Activated gamma-delta T cell treated with anti-CD3 and anti-CD28 coated beads, Interleukin-2, amount 50 U/mL, for 16 hours (primary cell): ENCODE measurements at regions not wholly inside any gene's neighbourhood (a gene's known extent, or its start where the extent isn't known, plus 50 kb on each side); places are given as distances from the start of the nearest gene placed in this dataset.

Experiments
- DNase-seq: peaks from one replicate; pipeline ENCODE4 v3.0.0-alpha.2; 2020; ENCODE audit warnings: low read depth

- DNase-seq: no peak
These were observed 282.5 kb upstream of the STT3B start for GRCh38 chr3:31250116-31250777.

GRCh38 chr3:31251083-31251482, 281.6 kb upstream of the STT3B start:
- DNase-seq: no peak

- no peak for DNase-seq
These were observed 280.2 kb upstream of the STT3B start for GRCh38 chr3:31252216-31253185.

DNA sequence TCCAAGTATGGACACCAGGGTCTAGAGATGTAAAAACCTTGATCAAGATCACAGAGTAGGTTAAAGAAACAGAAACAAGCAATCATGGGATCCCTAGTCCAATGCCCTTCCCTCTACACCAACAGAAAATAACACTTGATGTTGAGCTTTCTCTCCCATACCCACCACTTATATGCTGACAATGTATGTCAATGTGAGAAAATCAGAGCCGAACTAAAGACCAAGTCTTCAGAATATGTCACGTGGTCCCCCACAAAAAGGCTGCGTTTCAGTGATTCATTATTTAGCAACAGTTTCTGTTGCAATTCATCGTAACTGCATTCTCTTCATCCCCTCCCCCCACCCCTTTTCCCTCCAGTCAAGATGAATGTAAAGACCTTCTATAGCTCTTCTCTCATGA, 278.9 kb upstream of the STT3B start:
- no peak for DNase-seq

- no peak for DNase-seq
These were observed 278.2 kb upstream of the STT3B start for GRCh38 chr3:31254483-31254882.

DNA sequence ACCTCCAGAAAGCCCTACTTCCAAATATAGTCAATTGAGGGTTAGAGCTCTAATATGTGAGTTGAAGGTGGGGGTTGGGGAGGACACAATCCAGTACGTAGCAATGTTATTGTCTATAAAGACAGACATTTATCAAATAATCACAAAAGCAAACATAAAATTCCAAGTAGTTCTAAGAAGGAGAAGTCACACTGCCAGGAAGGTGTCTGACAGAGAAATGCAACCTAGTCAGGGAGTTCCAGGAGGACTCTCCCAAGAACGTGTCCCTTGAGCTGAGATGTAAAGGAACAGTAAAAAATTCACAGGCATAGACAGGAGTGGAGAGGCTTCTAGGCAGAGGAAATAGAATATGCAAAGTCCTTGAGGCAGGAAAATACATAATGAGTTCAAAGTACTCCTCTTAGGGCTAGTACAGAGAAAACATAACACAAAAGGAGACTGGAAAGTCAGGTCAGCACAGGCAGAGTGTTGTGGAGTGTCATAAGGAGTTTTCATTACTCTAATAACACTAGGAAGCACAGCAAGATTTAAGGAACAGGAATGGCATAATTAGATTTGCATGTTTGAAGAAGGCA, 277.6 kb upstream of the STT3B start:
- no peak for DNase-seq

- DNase-seq: no peak
These were observed 270.5 kb upstream of the STT3B start for GRCh38 chr3:31262201-31262600.

GRCh38 chr3:31263897-31264296, 268.8 kb upstream of the STT3B start:
- DNase-seq: no peak

GRCh38 chr3:31265646-31266428, 266.9 kb upstream of the STT3B start:
- no peak for DNase-seq

DNA sequence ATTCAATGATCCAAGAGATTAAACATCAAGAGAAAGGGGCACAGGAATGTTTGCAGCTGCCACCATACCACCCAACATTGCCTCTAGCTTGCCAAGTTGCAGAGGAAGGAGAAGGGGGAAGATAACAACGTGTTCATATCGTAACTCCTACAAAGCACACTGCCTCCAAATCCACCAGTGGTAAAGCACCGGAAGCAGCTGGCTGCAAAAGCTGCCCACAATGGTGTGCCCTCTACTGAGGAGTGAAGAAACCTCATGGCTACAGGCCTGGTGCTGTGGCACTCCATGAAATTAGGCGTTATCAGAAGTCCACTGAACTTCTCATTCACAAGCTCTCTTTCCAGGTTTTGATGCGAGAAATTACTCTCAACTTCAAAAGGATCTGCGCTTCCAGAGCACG, 263.9 kb upstream of the STT3B start:
- DNase-seq: no peak

GRCh38 chr3:31270010-31270409, 262.7 kb upstream of the STT3B start:
- DNase-seq: no peak

DNA sequence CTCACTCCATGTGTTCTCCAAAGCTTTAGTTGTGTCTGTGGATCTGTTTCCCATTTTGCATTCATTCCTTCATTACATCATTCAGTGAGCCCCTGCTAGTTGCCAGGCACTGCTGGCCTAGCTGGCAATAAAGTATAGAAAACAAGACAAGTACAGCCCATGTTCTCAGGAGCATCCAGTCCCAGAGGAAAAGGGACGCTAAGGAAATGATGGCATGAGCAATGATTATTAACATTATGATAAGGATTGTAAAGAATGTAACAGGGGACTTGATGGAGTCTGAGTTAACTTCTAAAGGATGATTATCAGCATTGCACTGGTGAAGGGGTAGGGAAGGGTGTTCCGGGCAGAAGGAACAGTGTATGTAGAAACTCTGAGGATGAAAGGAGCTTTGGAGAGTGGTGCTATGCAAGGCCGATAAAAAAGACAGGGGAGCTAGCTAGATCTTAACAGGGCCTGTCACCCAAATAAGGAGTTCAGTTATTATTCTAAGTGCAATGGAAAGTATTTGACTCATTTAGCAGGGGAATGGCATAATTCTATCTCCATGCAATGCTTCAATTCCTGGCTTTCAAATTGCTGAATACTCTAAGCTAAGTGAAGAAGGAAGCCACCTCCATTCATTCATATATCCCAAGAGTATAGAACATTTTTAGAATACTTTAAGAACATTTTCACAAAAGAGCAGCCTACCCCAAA, 258.2 kb upstream of the STT3B start:
- DNase-seq: no peak

DNA sequence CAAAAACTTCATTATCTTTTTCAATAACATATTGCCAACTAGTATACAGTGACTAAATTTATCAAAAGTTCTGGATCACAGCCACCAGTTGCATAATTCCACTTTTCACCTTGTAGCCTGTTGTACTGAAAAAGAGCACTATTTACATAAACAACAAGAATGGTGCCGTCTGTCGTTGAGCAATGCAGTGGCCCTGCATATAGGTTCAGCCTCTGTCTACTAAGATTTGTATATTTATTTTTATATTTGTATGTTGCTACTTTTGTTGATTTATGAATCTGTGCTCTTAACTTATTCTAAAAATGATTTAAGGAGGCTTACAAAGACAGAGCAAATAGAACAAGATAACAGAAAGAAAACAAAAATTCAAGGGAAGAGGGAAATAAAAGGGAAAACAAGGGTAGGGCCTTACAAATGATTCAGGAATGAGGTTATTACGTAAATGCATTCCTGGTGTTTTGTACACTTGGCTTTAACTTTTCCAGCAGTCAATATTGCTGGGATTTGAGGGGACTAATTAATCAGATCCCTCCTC, 257.6 kb upstream of the STT3B start:
- no peak for DNase-seq

DNA sequence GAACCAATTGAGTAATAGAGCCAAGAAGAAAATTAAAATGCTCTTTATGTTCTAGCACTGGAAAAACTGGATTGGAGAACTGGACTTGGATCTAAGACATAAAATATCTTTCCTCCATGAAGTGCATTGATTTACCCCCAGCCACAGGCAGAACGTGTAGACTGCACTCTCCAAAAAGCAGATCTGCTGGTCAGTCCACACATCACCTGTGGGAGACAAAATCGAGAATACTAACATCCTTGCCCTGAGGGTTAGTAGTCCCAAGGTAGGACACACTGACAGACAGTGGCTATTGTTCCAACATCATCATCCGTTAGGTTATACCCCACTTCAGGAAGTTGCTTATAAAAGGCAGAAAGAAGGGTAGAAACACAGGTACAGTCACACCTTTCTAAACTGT, 257.1 kb upstream of the STT3B start:
- no peak for DNase-seq

GRCh38 chr3:31277582-31277981, 255.1 kb upstream of the STT3B start:
- DNase-seq: no peak

- DNase-seq: no peak
These were observed 254.2 kb upstream of the STT3B start for GRCh38 chr3:31278532-31278931.

DNA sequence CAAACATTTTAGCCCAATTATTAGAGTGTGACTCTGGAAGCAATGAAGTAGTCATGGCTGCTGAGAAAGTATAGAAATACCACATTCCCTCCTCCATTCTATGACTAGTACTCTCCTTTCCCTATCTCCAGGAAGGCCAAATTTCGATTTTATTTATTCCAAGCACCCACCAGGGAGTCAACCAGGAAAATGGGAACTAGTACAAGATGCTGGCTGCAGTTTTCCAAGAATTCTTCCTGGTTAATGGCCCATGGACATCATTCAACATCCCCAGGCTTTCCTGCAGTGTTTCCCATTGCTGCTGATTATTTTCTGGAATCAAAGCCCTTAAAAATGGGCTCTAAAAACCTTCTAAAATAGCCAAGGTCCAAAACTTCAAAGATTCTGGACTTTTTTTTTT, 247.9 kb upstream of the STT3B start:
- no peak for DNase-seq

GRCh38 chr3:31285833-31286486, 246.8 kb upstream of the STT3B start:
- DNase-seq: no peak

- no peak for DNase-seq
These were observed 244.5 kb upstream of the STT3B start for GRCh38 chr3:31288224-31288623.

- DNase-seq: no peak
These were observed 244.1 kb upstream of the STT3B start for GRCh38 chr3:31288641-31289100.

- no peak for DNase-seq
These were observed 243.1 kb upstream of the STT3B start for GRCh38 chr3:31289584-31289983.
